GM12878 (cell line): ENCODE measurements at regions not wholly inside any gene's neighbourhood (a gene's known extent, or its start where the extent isn't known, plus 50 kb on each side); places are given as distances from the start of the nearest gene placed in this dataset.

Source experiments
- BHLHE40 ChIP-seq, 2 experiments: fragments of 450-650 bp in 1 of 2; IDR thresholded peaks; 2 replicates each; pipeline ENCODE4 v1.6.1; 2011 to 2017; ENCODE audit warnings: low read depth in 2 of 2, borderline replicate concordance in 1 of 2, improper control_type of control experiment in 1 of 2, low read length in 1 of 2, mild to moderate bottlenecking in 1 of 2
- NBN ChIP-seq: fragments of 450-650 bp; IDR thresholded peaks from 2 replicates; pipeline ENCODE4 v1.6.1; 2016
- PRDM15 ChIP-seq: fragments of 450-650 bp; formaldehyde crosslinking; IDR thresholded peaks from 2 replicates; pipeline ENCODE4 v1.4.0; 2020; ENCODE audit warnings: mild to moderate bottlenecking, moderate library complexity
- RELB ChIP-seq: fragments of 450-650 bp; IDR thresholded peaks from 2 replicates; pipeline ENCODE4 v1.6.1; 2017; ENCODE audit warnings: low read depth, mild to moderate bottlenecking, moderate library complexity
- RUNX3 ChIP-seq: IDR thresholded peaks from 2 replicates; pipeline ENCODE4 v1.6.1; 2012; ENCODE audit warnings: low read length, inconsistent platforms
- SKIL ChIP-seq: fragments of 450-650 bp; IDR thresholded peaks from 2 replicates; pipeline ENCODE4 v1.6.1; 2017; ENCODE audit warnings: mild to moderate bottlenecking, low read depth, inconsistent platforms; ENCODE audit not compliant: poor library complexity, severe bottlenecking
- TCF3 ChIP-seq: IDR thresholded peaks from 2 replicates; pipeline ENCODE4 v1.6.1; 2012; ENCODE audit warnings: low read depth, mild to moderate bottlenecking, low read length, borderline replicate concordance; ENCODE audit not compliant: insufficient read depth

GRCh38 chr1:11412141-11412540 lies 66.8 kb upstream of the DISP3 start (continued):
- TF ChIP-seq PRDM15 (no peak), BHLHE40 (IDR thresholded peaks at IDR 0.05; ENCODE audit: borderline replicate concordance in 1 of 2, low read depth in 2 of 2, low read length in 1 of 2) (no peak), RUNX3 (no peak), SKIL (no peak), TCF3 (no peak), NBN (no peak), RELB (no peak)
